ENCODE measurements at regions not wholly inside any gene's neighbourhood (a gene's known extent, or its start where the extent isn't known, plus 50 kb on each side); places are given as distances from the start of the nearest gene placed in this dataset.

DNA sequence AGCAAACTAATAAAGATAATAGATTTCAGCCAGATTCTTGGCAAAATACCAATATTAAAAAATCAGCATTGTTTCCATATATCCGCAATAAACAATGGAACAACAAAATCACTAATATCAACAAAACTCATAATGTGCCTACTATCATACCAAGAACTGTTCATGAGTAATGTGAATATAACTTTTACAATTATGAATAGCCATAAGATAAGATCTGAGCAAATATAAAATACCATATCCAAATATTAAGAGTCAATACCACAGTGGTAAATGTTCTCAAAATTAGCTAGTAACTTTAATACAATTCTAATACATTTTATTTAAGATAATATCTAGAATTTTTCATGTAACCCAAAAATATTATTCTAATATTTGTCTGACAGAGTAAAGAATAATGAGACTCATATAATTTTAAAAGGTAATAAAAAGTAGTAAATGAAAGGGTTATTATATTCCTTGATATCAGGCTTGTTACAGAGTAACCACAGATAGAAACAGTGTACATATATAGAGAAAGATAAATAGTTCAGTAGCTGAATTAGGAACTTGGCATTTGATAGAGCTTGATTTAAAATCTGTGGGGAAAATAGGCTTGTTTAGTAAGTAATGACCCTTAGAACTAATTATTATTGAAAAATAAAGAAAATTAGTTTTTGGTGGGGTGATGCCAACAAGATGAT lies 2126.6 kb downstream of the MRPL39 start:
- no peak for DNase-seq

DNA sequence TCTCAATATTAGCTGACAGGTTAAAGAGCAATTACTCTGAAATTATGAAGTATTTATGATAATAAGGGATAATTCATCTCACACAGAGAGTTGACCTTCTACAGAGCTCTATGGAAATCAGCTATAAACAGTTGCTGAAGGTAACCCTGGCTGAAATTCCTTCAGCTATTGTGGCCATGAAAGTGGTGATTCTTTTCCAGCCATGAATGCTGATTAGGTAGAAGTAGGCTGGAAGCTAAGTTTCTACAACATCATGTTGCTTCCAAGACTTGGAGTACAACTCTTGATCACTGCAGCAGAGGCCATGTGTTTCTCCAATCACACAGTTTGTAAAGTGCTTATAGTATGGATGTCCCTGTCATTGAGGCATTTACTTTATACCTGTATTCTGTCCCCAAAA lies 2128.9 kb downstream of the MRPL39 start:
- DNase-seq = no peak

DNA sequence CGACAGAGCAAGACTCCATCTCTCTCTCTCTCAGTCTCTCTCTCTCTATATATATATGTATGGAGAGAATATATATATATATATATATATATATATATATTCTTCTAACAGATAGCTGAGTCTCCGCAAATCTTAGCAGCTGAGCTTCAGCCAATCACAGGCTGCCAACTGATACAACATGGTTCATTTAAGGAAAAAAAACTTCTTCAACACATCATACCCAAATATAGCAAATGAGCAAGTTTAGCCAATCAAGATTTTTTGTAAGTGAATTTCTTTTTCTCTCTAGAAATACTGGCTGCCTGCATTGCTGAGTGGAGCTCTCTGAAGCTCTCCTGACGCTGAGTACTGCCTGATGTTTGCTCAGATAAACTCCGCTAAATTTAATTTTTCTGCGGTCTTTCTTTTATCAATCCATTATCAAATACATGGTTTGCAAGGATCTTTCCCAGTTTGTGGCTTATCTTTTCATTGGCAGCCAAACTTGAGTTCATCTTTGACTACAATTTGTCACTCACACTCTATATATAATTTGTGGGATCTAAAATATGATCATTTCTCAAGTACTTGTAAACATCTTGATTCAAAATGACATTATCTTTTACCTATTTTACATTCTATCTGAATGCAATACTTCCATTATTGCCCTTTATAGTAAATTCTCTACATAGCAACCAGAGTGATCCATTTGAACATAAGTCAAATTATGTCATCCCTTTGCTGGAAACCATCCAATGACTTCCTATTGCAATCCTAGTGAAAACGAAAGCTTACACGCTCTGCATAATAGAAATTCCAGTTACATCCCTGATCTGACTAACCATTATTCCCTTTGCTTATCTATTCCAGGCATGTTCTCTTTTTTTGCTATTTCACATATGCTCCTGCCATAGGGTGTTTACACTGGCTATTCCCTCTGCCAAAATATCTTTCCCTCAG lies 2131.7 kb downstream of the MRPL39 start:
- no peak for DNase-seq

DNA sequence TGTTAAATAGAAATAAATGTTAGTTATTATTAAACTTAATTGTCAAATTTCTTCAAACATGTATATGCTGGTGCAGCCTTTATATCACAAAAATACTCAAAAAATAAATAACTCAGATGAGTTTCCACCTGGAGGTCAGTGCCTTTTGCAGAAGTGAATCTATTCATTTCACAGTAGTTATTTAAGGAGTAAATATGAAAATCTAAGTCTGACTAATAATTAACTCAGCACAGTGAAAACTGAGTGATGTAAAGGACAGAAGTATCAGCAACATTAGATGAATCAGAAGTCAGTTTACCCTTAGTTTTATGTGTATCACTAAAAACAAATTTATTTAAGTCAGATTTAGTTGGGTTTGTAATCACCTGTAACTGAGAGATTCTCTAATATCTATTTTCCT lies 2135.4 kb downstream of the MRPL39 start:
- no peak for DNase-seq

DNA sequence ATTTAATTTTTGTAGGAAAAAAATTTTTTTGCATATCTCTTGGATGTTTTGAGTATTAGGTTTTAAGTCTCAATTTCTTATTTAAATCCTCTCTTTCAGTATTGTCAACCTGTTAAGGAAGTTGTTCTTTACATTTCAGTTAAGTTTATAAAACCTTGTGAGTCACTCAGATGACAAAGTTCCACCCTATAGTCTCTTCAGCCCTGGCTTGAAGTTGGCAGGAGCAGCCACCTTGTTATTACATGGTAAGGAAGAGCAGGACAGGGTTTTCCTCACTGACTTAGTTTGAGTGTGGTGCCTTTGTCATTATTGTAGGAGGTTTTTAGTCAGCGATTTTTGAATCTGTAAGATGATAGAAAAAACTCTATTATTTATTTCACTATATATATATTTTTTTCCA lies 2143.9 kb downstream of the MRPL39 start:
- no peak for DNase-seq

DNA sequence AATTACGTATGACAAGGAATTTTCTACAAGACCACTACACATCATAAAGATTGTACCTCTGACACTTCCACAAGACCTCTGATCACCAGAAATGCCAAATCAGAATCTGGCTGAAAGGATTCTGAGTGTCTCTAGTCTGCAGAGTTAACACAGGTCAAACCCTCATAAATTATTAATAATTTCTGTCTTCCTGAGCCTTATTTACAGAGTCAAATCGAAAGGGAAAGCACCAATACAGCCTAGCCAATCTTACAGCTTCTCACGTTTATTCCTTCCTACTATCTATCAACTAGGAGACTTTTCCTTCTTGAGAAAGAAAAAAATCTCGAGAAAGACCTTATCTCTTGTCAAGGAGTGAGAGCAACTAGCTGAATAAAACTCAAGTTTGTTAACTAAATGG lies 2151.6 kb downstream of the MRPL39 start:
- DNase-seq = no peak

DNA sequence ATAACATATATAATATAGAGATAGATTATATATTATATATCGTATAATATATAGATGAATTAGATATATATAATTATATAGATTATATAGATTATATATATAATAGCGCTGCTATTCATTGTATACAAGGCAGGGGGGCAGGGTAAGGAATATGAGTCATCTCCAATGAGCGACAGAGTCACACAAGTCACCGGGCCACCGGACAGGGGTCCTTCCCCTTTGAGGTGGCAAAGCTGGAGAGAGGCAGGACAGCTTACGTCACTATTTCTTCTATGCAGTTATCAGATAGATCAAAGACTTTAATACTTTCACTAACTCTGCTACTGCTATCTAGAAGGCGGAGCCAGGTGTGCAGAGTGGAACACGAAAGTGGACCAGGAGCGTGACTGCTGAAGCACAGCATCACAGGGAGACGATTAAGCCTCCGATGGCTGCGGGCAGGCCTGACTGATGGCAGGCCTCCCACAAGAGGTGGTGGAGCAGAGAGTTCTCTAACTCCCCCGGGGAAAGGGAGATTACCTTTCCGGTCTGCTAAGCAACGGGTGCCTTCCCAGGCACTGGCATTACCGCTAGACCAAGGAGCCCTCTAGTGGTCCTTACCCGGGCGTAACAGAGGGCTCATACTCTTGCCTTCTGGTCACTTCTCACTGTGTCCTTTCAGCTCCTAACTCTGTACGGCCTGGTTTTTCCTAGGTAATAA lies 2154.7 kb downstream of the MRPL39 start:
- DNase-seq = no peak

DNA sequence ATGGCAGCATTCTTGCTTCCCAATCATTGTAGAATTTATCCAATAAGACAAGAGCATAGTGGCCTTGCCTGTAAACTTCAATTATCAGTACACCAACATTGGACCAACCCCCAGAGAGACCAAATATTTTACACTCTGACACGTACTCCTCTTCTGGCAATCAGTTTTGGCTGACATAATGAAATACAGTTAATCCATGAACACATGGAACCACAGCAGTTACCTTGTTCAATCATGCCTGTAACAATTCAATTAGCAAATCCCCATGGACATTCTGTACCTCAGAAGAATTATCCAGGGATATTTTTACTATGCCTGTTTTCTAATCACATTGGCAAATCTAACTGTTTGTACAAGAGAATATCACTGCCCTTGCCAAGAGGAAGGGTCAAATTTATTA lies 2162.0 kb downstream of the MRPL39 start:
- DNase-seq = no peak

DNA sequence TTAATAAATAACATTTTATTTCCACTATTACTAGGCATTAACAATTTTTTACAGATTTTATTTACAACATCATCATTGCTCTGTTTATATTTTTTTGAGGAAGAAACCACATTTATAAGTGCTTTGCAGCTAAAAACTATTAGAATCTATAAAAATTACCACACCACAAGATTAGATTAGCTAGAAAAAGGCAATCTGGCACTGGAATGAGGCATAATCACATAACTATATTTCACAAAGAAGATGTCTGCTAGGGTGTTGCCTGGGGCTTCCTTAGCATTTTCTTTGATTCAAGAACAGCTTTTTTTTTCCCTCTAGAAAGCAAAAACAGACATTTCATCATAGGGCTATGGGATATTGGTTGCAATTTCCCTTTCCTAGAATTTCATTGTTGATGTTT lies 2169.2 kb downstream of the MRPL39 start:
- no peak for DNase-seq

DNA sequence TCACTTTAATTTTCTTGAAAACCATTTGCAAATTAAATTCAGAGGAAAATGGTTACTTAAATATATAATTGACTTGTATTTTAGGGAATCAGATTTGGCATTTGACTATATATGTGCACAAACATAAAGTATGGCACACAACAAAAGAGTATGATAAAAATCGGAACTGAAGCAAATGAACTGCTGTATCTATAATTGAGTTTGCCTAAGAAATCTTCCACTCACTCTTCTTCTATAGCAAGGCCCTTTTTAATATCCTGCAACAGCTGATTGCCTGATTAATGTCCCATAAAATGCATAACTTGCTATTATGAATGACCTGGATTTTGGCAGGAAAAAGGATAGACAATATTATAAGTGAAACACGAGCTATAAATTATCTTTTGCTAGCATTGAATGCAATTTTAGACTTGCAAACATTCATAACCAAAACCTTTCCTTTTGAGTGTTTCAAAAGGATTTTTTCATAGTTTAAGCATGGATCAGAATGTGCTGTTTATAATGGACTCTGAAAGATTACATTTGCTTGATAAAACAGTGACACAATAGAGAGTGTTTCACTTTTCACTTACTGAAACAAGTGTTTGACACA lies 2204.3 kb downstream of the MRPL39 start:
- peak; percentile 16 for DNase-seq

DNA sequence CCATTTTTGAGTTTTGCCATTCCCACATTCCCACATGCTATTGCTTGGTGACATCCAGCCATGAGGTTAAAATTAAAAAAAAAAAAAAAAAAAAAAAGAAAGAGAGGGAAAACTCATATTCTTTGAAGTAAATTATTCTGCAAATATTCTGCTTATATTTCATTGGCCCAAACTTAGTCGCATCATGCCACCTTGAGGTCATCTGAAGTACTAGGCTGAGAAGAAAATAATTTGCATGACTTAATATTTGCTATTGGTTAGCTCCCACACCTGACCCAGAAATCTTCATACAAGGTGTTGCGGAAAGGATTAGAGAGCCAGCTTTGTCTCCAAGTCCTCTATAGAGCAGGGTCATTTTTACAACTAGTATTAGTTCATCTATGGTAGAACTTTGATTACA lies 2206.0 kb downstream of the MRPL39 start:
- DNase-seq = peak; percentile 30

DNA sequence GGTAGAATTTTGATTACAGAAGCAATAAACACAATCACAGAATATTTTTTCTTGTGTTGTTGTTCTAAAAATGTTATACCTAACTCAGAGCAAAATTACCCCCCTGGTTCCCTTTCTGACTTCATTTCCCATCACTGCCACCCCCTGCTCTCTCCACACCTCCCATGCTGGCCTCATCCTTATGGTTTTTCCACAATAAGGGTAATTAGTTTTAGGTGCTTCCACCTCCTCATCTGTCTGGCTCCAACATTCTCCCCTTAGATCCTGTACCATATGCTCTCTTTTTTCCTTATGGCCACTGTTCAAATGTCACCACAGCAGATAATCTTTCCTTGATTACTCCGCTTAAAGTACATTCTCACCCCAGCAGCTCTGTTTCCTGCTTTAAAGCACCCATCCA lies 2208.6 kb downstream of the MRPL39 start:
- DNase-seq = no peak

DNA sequence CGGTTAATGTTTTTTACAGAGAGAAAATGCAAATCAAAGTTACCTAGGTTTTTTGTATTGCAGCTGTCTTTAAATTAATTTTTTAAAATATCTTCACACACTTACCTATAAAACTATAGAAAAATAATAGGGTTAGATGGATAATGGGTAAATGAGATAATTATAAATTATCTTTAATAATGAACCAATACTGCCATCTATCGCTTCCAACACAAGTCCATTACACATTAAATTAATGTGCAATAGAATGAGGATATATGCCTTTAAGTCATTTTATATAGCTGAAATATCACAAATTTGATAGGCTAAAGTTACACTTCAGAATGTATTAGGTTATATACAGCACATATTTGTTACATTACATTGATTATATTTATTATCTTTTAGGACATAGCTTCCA lies 2212.8 kb downstream of the MRPL39 start:
- DNase-seq = no peak

DNA sequence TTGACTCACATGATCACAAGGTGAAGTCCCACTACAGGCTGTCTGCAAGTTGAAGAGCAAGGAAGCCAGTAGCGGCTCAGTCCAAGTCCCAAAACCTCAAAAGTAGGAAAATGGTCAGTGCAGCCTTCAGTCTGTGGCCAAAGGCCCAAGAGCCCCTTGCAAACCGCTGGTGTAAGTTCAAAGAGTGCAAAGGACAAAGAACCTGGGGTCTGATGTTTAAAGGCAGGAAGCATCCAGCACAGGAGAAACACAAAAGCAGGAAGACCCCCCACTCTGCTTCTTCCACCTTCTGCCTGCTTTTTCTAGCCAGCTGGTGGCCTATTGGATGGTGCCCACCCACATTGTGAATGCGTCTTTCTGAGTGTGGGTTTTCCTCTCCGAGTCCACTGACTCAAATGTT lies 2222.6 kb downstream of the MRPL39 start:
- DNase-seq = no peak

DNA sequence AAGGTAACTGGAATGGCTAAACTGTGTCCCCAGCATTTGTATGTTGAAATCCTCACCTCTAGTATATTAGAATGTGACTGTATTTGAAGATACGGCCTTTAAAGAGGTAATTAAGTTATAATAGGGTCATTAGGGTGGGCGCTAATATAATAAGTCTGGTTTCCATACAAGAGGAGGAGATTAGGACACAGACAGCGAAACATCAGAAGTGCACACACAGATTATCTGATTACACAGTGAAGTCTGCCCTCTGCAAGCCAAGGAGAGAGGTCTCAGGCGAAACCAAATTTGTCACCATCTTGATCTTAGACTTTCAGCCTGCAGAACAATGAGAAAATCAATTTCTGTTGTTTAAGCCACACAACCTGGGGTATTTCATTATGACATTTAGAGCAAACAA lies 2233.1 kb downstream of the MRPL39 start:
- no peak for DNase-seq

DNA sequence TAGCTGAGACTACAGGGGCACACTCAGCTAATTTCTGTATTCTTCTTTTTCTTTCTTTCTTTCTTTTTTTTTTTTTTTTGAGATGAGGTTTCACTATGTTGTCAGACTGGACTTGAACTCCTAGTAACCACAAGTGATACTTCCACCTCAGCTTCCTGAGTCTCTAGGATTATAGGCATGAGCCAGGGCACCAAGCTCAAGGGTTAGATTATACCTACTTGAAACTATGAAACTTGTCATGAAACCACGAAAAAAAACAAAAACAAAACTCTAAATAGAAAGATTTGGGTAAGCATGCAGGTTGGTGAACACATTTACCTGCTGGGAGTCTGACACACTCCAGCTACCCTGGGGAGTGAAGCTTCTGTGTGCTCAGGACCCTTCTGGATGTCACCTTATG lies 2250.4 kb downstream of the MRPL39 start:
- no peak for DNase-seq

DNA sequence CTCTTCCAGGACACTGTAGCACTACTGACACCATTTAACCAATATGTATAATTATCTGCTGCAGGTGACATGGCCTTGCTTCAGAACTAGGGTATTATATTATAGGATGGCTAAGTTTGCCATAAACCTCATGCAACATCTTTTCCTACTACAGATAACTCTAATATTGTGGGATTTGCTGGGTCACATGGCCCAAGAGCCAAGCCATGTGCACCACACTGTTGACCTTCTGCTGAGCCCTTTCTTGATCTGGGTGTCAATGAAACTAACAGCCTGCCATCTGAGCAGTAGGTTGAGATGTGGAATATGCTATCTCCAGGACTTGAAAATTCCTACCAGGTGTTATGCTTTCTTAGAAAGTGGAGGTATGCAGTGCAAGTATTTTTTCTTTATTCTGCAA lies 2291.1 kb downstream of the MRPL39 start:
- no peak for DNase-seq

DNA sequence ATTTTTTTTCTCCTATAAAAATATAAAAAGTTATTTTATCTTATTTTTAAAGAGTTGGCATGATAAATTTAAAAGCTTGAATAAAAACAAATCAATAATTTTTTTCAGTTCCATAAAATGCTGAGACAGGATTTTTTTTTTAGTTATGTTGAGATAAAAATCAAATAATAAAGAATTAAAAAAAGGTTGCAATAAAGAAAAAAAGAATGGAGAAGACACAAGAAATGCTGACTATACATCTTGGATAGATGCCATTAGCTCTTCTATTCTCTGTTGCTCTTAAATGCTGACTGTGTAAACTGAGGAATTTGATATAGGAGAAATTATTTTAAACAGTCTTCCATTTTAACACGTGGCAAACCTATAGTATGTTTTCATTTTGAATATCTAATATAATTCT lies 2298.5 kb downstream of the MRPL39 start:
- DNase-seq = peak; percentile 2

DNA sequence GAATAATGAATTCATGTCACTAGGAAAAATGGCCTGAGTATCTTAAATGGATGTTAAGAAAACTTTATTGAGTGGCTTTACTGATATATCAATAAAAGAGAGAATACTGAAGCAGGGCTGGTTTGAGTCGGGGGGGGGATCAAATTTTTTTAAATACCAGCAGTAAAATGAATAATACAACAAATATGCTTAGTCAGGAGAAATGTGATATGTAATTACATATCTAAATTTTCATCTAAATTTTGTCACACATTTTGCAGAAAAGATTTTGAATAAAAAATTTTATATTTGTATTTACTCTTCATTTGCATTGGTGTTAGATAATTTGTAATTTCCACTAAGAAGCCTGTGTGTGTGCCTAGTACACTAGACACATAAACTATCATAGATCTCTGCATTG lies 2300.2 kb downstream of the MRPL39 start:
- DNase-seq = no peak

DNA sequence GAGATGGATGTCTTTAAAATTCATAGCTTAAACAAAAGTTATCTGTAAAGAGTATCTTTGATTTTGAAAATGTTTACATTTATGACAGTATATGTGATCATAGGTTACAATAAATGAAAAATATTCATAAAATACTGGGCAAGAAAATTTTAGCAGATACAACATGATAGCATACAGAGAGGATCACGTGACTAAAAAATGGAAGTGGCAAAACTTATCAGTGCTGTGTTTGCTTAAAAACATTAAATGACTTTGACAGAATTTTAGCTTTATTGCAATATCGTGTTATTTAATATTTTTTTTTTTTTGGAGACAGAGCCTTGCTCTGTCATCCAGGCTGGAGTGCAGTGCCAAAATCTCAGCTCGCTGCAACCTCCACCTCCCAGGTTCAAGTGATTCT lies 2294.1 kb downstream of the NCAM2 start:
- no peak for DNase-seq

DNA sequence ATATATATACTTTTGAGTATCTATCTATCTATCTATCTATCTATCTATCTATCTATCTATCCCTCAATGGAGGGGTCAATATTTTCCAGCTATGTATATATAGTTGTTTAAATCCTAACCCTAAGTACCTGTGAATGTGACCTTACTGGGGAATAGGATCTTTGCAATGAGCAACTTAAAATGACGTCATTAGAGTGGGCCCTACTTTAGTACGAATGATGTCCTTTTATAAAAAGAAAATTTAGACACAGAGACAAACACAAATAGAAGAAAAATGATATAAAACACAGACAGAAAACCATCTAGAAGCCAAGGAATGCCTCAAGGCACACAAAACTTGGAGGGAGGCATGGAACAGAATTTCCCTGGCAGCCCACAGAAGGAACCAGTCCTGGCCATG lies 2283.7 kb downstream of the NCAM2 start:
- DNase-seq = no peak

DNA sequence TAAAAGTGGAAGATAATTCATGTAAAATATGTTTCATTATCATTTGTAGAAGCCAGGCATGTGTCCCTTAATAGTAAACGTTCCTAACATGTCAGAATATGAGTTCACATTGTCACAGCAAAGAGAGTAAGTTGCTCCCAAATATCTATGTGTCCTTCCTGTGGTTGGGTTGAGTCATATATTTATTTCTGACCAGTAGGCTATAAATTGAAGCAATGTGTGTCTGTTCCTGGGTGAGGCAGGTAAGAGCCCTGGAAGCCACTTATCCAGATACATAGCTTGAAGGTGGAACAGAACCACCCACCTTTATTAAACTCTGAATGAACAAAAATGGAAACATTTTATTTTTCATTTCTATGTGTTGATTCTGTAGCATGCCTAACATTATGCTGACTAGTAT lies 2251.6 kb downstream of the NCAM2 start:
- no peak for DNase-seq

DNA sequence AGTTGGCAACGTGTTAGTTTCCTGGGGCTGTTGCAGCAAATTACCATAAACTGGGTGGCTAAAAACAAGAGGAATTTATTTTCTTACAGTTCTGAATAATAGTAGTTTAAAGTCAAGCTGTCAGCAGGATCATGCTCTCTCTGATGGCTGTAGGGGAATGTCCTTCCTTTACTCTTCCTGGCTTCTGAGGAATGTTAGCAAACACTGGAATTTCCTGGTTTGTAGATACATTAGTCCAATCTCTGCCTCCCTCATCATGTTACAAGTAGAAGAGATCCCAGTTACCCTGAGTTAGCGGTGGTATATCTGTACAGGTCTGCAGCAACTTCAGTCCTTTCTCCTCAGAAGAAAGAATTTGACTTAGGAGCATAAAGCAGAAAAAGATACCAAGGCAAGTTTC lies 2249.1 kb downstream of the NCAM2 start:
- no peak for DNase-seq

DNA sequence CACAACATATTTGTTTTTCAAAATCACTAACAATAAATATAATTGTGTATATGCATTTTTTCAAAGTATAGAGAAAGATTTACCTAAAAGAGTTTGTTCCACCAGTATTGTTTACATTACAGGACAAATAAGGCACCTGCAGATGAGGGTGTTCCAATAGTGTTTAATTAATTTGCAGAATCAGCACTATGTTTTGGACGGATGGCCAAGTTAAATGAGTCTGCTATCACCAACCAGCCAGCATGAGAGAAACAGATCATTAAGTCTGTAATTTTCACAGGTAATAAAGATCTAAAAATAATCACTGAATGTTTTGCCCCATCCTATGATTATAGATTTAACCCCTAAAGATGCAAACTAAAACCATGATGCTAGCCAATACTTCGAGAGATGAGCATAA lies 2247.0 kb downstream of the NCAM2 start:
- DNase-seq = no peak

Measured in NCI-H1092 treated with DMSO at 0.1 percent for 48 hours (cell line).